ENCODE measurements at regions not wholly inside any gene's neighbourhood (a gene's known extent, or its start where the extent isn't known, plus 50 kb on each side); places are given as distances from the start of the nearest gene placed in this dataset.

GRCh38 chr1:58312461-58312860, 234.1 kb downstream of the OMA1 start:
- no peak for DNase-seq (ENCODE audit: low read depth in 2 of 2)

GRCh38 chr1:58310881-58311280, 235.6 kb downstream of the OMA1 start:
- DNase-seq (ENCODE audit: low read depth in 2 of 2) = no peak

DNA sequence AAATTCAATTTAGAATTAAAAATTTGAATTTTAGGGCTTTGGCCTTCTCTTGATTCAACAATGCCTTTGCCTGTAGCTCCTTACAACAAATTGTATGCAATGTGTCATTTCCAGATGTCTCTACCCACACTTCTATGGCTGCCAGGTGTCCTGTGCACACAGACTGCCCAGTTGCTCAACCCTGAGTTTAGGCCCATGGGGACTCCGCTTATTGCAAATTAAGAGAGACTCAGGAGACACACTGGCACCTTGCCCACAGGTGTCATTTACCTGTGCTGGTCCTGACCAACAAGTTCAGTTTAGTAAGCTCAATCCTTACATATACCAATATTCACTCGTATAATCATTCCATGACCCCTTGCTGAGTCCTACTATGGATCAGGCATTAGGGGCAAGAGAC, 236.1 kb downstream of the OMA1 start:
- no peak for DNase-seq (ENCODE audit: low read depth in 2 of 2)

DNA sequence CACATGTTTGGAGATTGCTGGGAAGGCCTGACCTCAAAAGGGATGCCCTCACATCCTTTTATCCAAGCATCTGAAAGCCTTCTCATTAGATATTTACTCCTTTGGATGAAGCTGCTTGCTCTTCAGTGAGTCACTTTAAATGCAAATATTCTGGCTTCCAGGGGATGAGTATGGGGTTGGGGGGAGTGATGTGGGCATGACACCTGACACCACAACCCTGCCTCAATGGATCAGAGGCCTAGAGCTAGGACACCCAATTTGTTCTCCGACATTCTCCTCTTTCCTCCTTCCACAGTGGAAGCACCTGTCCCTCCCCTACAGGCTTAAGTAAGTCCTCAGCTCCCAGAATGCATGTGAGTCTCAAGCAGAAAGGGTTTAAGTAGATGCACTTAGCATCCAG, 238.3 kb downstream of the OMA1 start:
- DNase-seq (ENCODE audit: low read depth in 2 of 2) = no peak

- no peak for DNase-seq (ENCODE audit: low read depth in 2 of 2)
Measured at GRCh38 chr1:58307431-58307830, 239.1 kb downstream of the OMA1 start.

- DNase-seq (ENCODE audit: low read depth in 2 of 2) = no peak
Measured at GRCh38 chr1:58305622-58306021, 240.9 kb downstream of the OMA1 start.

DNA sequence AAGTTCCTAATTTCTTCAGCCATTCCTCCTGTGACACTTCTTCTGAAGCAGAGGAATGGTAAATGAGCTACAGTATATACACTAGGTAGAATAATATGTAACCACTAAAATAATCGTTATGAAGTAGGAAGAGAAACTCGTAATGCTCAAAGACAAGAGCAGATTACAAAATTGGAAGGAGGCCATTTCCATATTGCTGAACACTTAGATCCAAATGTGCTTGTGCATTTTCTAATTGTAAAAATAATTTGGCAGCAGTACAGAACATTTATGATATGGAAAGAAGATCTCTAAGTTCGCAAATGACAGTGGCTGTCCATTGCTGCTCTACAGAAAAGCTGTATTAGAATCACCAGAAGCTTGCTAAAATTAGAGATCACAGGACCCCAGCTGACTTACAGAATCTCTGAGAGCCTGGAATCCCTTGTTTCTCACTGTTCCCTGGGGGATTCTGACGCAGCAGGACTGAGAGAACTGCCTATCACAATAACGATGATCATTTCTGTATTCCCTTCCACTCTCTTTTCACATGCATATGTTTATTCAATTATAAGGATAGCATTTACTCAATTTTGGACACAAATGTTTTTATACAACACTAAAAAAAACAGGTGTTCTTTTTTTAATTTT, 242.1 kb downstream of the OMA1 start:
- no peak for DNase-seq (ENCODE audit: low read depth in 2 of 2)

DNA sequence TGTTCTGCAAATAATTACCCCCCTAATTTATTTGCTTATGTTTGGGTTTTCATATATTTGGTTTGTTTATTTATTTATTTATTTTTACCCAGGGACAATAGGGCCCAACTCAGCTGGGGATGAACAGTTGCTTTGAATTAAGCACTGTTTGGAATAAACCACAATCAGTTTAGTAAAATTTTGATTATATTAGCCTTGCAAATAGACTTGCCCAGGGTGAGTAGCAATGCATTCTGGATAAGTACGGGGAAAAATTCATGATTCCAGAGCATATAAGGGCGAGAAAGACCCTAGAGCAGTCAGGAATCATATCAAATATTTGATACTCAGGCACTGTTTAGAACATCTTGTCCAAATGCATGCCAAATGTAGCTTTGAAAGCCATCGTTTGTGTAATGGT, 242.7 kb downstream of the OMA1 start:
- DNase-seq (ENCODE audit: low read depth in 2 of 2) = no peak

DNA sequence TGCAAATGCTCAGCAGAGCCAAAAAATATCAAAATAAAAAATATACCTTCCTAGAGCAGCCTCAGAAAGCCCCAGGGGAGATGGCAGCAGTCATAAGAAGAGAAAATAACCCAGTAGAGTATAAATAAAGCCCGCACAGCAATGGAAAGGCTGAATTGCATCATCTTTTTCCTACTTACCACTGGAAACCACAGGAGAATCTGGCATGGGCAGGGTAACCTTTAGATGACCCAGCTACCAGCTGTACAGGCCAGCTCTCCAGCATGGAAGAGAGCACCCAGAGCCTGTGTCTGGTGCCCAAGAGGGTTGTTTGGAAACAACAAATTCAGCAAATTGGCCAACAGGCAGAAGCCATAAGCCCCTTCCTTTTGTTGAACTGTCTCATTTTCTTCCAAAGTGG, 253.1 kb downstream of the OMA1 start:
- DNase-seq (ENCODE audit: low read depth in 2 of 2) = no peak

DNA sequence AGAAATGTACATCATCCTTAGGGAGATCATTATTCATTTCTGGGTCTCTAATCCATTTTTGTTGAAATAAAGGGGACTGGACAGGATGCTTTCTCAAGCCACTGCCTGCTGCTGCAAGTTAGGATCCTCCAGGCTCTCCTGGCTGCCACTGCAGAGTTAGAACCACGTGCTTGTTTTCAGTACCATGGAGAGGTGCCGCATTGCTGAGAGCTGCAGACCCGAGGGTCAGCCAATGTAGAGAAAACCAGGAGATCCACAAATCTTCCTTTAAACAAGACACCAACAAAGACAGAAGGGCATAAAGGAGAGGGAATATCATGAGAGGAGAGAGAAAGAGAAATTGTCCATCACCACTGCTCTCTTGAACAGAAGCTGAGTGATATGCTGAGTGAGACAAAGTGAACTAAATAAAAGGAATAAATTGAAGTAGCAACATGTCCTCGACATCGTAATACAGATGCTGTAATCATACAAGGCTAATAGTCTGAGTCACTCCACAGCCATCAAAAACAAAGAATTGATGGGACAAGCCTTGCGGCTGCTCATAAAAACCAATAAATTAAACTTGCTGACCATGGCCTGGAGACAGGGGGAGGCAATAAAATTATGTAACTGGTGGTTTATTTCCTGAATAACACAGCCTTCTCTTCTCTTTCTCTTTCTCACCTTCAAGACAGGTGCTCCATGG, 255.7 kb downstream of the OMA1 start:
- DNase-seq (ENCODE audit: low read depth in 2 of 2) = peak; percentile 47 to 52

- DNase-seq (ENCODE audit: low read depth in 2 of 2) = no peak
Measured at GRCh38 chr1:58288624-58289142, 257.8 kb downstream of the OMA1 start.

DNA sequence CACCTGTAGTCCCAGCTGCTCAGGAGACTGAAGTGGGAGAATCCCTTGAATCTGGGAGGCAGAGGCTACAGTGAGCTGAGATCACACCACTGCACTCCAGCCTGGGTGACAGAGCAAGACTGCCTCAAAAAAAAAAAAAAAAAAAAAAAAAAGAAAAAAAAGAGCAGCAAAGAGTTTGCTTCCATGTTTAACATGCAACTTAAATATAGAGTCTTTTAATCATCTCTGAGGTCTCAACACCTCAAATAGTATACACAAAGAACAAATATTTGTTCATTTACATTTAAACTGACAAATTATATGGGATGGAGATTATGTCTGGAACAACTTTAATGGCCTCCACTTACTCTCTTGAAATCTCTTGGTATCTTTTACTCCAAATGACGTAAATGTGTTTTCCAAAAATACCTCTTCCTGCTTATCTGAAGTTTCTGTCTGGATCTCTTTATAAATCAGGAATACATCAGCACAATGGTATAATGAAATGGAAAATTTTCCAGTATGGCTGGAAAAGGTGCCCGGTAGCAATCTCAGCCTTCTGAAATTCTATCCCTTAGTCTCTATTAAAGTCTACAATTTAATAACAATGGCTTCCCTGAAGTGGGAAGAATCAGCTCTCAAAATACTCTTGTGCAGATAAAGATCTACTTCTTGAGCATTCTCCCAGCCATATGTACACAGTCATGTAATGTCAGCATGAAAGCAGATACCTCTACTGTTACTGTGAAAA, 258.5 kb downstream of the OMA1 start:
- DNase-seq (ENCODE audit: low read depth in 2 of 2) = no peak

- no peak for DNase-seq (ENCODE audit: low read depth in 2 of 2)
Measured at GRCh38 chr1:58284225-58284510, 262.4 kb downstream of the OMA1 start.

DNA sequence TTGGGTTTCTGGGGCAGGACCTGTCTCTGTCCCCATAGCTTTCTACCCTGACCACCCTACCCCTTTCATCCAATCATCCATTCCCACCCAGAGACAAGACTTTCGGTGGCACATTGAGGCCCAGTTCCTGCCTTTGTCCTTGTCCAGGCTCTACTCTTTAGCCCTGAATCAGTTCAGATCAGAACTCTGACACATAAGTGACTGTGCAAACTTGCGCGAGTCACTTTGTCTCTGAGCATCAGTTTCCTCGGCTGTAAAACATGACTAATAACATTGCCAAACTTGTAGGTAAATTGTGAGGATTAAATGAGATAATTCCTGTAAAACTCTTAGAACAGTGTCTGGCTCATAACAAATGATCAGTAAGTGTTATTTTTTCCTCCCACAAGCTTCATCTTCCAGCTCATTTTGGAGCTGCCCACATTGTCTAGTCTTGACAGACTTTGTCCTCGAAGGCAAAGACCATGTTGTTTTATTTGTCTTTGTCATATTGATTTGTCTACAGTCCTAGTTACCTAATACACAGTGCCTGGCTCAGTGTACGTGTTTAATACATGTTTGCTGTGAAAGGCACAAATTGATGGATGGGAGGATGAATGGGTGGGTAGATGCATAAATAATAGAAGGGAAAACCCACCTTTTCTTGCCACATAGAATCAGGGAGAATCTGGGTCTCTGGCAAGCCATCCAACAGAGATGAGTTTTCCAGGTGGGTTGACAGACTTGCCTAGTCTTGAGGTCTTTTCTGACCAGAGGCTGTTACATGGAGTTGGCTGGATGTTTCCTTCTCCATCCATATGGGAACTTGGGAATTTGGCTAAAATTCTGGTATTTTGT, 262.9 kb downstream of the OMA1 start:
- DNase-seq (ENCODE audit: low read depth in 2 of 2) = no peak

GRCh38 chr1:58282623-58283387, 263.7 kb downstream of the OMA1 start:
- no peak for DNase-seq (ENCODE audit: low read depth in 2 of 2)

DNA sequence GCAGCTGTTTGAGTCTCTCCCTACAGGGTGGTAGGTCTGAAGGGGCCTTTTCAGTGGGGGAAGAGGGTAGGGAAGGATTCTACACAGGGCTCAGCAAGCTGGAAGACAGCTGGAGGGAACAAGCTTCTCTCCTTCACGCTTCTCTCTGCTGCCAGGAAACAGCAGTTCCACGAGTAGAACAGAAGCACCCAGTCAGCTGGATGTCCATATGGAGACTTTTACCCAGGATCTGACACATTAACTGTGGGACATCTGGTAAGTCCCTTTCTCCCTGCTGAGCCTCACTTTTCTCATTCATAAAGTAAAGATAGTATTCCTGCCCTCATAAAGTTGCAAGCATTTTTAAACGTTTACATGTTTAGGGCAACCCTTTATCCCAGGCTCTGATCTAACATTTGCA, 280.3 kb downstream of the OMA1 start:
- no peak for DNase-seq (ENCODE audit: low read depth in 2 of 2)

GRCh38 chr1:58264462-58264861, 282.1 kb downstream of the OMA1 start:
- no peak for DNase-seq (ENCODE audit: low read depth in 2 of 2)

- DNase-seq (ENCODE audit: low read depth in 2 of 2) = no peak
Measured at GRCh38 chr1:58262702-58263101, 283.8 kb downstream of the OMA1 start.

DNA sequence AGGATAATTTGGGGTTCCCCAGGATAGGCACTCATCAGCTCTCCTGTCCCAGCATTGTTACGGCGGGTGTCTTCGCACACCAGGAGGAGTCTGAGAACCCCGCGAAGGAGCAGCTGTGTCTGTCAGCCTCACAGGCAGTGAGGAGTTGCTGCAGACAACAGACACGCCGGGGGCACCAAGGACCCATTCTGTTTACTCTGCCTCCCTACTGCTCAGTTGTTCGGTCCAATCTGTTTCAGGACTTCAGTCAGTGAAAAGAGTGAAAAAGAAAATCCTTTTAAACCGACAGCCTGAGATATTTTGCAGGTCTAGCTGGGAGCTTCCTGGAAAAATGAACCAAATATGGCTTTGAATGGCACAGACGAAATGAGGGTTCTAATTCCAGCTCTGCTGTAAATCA, 288.4 kb downstream of the OMA1 start:
- no peak for DNase-seq (ENCODE audit: low read depth in 2 of 2)

DNA sequence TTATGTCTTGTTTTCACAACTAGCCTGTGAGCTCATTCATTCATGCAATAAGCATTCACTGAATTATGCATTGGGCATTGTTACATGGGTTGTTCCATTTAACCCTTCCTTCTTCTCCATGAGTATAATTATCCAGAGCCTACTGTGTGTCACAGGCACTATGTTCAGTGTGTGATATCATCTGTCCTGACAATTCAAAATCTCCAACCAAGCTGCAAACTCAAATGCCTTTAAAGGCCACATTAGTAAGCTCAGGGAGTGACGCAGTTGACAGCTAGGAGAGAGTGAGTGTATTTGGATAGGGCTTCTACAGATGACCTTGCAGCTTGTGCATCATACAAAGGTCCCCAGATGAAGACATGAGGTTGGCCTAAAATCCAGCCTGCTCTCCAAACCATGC, 289.5 kb downstream of the OMA1 start:
- no peak for DNase-seq (ENCODE audit: low read depth in 2 of 2)

DNA sequence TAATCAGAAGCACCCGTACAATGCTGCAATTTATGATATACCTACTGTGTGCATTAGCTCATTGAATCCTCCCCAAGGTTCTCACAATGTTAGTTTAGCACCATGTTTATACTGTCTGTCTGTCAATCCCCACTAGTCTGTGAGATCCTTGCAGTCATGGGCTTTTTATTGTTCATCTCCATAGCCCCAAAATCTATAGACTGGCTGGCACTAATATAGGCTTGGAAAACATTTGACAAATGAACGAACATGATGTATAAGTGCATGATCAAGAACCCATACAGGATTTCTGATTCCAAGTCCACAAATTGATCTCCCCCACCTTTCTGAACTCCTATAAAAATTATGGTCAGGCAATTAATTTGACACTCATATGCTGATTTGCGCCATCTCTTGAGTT, 290.0 kb downstream of the OMA1 start:
- no peak for DNase-seq (ENCODE audit: low read depth in 2 of 2)
